IMR-90 (cell line): ENCODE measurements at regions not wholly inside any gene's neighbourhood (a gene's known extent, or its start where the extent isn't known, plus 50 kb on each side); places are given as distances from the start of the nearest gene placed in this dataset.

Experiments used
- BHLHE40 ChIP-seq: fragments of 150-350 bp; IDR thresholded peaks from 2 replicates; pipeline ENCODE4 v1.6.1; 2016; ENCODE audit warnings: mild to moderate bottlenecking, low read depth, low read length
- CTCF ChIP-seq: conservative IDR thresholded peaks from 2 replicates; pipeline ENCODE4 v1.5.1; 2012; ENCODE audit warnings: mild to moderate bottlenecking, low read depth, low read length, improper control_type of control experiment
- FOS ChIP-seq: fragments of 150-350 bp; IDR thresholded peaks from 2 replicates; pipeline ENCODE4 v1.6.1; 2016; ENCODE audit warnings: low read depth, low read length
- MAZ ChIP-seq: IDR thresholded peaks from 2 replicates; pipeline ENCODE4 v1.6.1; 2012; ENCODE audit warnings: low read depth, mild to moderate bottlenecking, low read length, improper control_type of control experiment, moderate library complexity, borderline replicate concordance
- POLR2A ChIP-seq: IDR thresholded peaks from 2 replicates; pipeline ENCODE4 v1.6.1; 2012; ENCODE audit warnings: mild to moderate bottlenecking, low read depth, low read length
- SMC3 ChIP-seq: fragments of 150-350 bp; IDR thresholded peaks from 2 replicates; pipeline ENCODE4 v1.6.1; 2016; ENCODE audit warnings: low read depth, mild to moderate bottlenecking, antibody characterized with exemption, low read length, moderate library complexity
- USF2 ChIP-seq: fragments of 150-350 bp; IDR thresholded peaks from 2 replicates; pipeline ENCODE4 v1.6.1; 2017; ENCODE audit warnings: mild to moderate bottlenecking, antibody characterized with exemption, low read length, low read depth

DNA sequence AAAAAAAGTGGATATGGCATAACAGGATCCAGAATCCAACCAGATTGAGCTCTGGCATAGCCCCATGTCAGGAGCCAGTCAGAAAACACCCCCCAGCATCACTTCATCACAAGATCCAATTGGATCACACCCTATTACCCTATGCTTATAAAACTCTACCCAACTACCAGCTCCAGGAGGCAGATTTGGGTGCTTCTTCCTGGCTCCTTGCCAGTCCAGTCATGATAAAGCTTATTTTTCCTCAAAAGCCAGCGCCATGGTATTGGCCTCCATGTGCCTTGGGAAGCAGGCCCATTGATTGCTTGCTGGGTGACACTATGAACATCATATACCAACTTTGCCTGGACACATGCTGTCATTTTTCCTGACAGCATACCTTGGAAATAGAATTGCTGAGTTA lies 281.4 kb upstream of the MKLN1 start:
- TF ChIP-seq CTCF: no peak
- TF ChIP-seq USF2: no peak
- no peak for TF ChIP-seq FOS
- no peak for TF ChIP-seq POLR2A
- TF ChIP-seq MAZ: no peak
- TF ChIP-seq BHLHE40: no peak
- no peak for TF ChIP-seq SMC3
